MM.1S (cell line): ENCODE measurements at regions not wholly inside any gene's neighbourhood (a gene's known extent, or its start where the extent isn't known, plus 50 kb on each side); places are given as distances from the start of the nearest gene placed in this dataset.
"Not testable (repeated sequence)": the region's sequence is repeated elsewhere in the genome, so short reads cannot be mapped to it uniquely, and the experiment has no call there.

Source experiments
- DNase-seq: peaks from one replicate; pipeline ENCODE4 v3.0.0-alpha.2; 2015
- H2AFZ ChIP-seq: fragments of 300-600 bp; sonication (generic); 2 replicates; pipeline ENCODE4 v1.6.0; 2016; ENCODE audit warnings: antibody characterized with exemption, low read length
- H3F3A ChIP-seq: fragments of 300-600 bp; sonication (generic); 2 replicates; pipeline ENCODE4 v1.6.1; 2016; ENCODE audit warnings: mild to moderate bottlenecking, antibody characterized with exemption, low read length, moderate library complexity, mixed read lengths; ENCODE audit not compliant: insufficient read depth
- H3K27ac ChIP-seq: fragments of 300-600 bp; sonication (generic); 2 replicates; pipeline ENCODE4 v1.5.1; 2016; ENCODE audit warnings: mild to moderate bottlenecking, low read length
- H3K27me3 ChIP-seq: fragments of 300-600 bp; sonication (generic); replicated peaks from 2 replicates; pipeline ENCODE4 v1.6.0; 2016; ENCODE audit warnings: low read length; ENCODE audit not compliant: insufficient read depth
- H3K36me3 ChIP-seq: fragments of 300-600 bp; sonication (generic); replicated peaks from 2 replicates; pipeline ENCODE4 v1.6.1; 2016; ENCODE audit warnings: mild to moderate bottlenecking, low read length, mixed read lengths; ENCODE audit not compliant: insufficient read depth
- H3K4me1 ChIP-seq: fragments of 300-600 bp; sonication (generic); 2 replicates; pipeline ENCODE4 v1.6.1; 2016; ENCODE audit warnings: low read length, mixed read lengths
- H3K4me2 ChIP-seq: fragments of 300-600 bp; sonication (generic); 2 replicates; pipeline ENCODE4 v1.6.0; 2016; ENCODE audit warnings: low read depth, low read length
- H3K4me3 ChIP-seq: fragments of 300-600 bp; sonication (generic); 2 replicates; pipeline ENCODE4 v1.5.1; 2016; ENCODE audit warnings: low read length, mixed read lengths
- H3K79me2 ChIP-seq: fragments of 300-600 bp; sonication (generic); 2 replicates; pipeline ENCODE4 v1.6.1; 2016; ENCODE audit warnings: mixed run types, low read length, mixed read lengths
- H3K9ac ChIP-seq: fragments of 300-600 bp; sonication (generic); 2 replicates; pipeline ENCODE4 v1.6.1; 2016; ENCODE audit warnings: low read length, mixed read lengths
- H3K9me2 ChIP-seq: fragments of 300-600 bp; sonication (generic); replicated peaks from 2 replicates; pipeline ENCODE4 v1.6.1; 2016; ENCODE audit warnings: mild to moderate bottlenecking, low read length, mixed read lengths; ENCODE audit not compliant: insufficient read depth
- H3K9me3 ChIP-seq: fragments of 300-600 bp; sonication (generic); replicated peaks from 2 replicates; pipeline ENCODE4 v1.6.1; 2016; ENCODE audit warnings: mild to moderate bottlenecking, low read length, mixed read lengths; ENCODE audit not compliant: insufficient read depth
- H4K20me1 ChIP-seq: fragments of 300-600 bp; sonication (generic); 2 replicates; pipeline ENCODE4 v1.6.1; 2016; ENCODE audit warnings: mild to moderate bottlenecking, low read length, moderate library complexity, mixed read lengths; ENCODE audit not compliant: insufficient read depth
- EZH2 ChIP-seq: fragments of 300-600 bp; sonication (generic); optimal IDR thresholded peaks from 2 replicates; pipeline ENCODE3; 2017; ENCODE audit warnings: low read depth, mild to moderate bottlenecking, antibody characterized with exemption, low read length, mixed read lengths
- EZH2phosphoT487 ChIP-seq: fragments of 300-600 bp; sonication (generic); IDR thresholded peaks from 2 replicates; pipeline ENCODE4 v1.6.1; 2018; ENCODE audit warnings: antibody characterized with exemption, low read length
- TF ChIP-seq, protein P1 (sequence below): fragments of 300-600 bp; sonication (generic); IDR thresholded peaks from 2 replicates; pipeline ENCODE4 v1.5.1; 2016; ENCODE audit warnings: antibody characterized with exemption, low read length, mixed read lengths

DNA sequence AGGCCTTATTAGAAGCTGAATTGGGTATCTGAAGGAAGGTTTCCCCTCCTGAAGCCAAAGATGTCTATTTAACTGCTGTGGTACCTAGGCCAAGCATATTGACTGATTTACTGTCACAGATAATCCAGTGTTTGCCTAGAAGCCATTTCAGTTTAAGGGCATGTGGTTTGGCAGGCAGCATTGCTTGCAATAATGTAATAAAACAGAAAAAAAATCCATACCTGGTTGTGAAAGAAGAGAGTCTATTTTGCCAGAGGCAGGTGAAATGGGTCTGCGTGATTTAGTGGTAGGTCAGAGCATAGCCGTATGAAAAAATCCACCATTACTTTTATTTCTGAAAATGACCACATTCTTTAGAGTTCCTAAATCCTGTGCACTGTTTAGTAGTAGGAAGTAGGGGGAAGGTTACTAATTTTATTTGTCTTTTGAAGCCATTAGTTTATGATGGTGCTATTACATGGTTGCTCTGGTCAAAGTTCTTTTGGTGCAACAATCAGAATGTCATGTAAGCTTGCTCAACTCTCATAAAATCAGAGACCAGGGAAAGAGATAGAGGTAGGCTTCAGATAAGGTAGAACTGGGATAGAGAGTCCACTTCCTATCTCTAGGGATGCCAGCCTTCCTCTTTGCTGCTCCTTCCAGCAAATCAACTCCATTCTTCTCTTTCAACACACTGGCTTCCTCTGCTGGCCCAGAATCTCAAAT is 343.4 kb downstream of the GPD2 start:
- no peaks in the 10 kb centered on the region for H3F3A ChIP-seq
- no peaks in the 10 kb centered on the region for H4K20me1 ChIP-seq
- no peaks in the 10 kb centered on the region for H3K36me3 ChIP-seq
- no peaks in the 10 kb centered on the region for H3K9me3 ChIP-seq
- no peaks in the 10 kb centered on the region for H3K27me3 ChIP-seq
- TF ChIP-seq EZH2: no peak
- no peak overlapping the region for H3K4me2 ChIP-seq
- DNase-seq: no peak
- H3K27ac ChIP-seq: no peak overlapping the region
- no peaks in the 10 kb centered on the region for H3K9me2 ChIP-seq
- H3K4me1 ChIP-seq: no peaks in the 10 kb centered on the region
- H3K4me3 ChIP-seq: no peak overlapping the region
- no peaks in the 10 kb centered on the region for H3K79me2 ChIP-seq
- H3K9ac ChIP-seq: no peak overlapping the region
- H2AFZ ChIP-seq: no peak overlapping the region

DNA sequence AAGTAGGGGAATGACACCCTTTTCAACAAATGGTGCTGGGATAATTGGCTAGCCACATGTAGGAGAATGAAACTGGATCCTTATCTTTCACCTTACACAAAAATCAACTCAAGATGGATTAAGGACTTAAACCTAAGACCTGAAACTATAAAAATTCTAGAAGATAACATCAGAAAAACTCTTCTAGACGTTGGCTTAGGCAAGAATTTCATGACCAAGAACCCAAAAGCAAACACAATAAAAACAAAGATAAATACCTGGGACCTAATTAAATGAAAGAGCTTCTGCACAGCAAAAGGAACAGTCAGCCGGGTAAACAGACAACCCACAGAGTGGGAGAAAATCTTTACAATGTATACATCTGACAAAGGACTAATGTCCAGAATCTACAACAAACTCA is 345.5 kb downstream of the GPD2 start:
- not testable (repeated sequence) for H3K27me3 ChIP-seq, H2AFZ ChIP-seq, H3K4me3 ChIP-seq, H4K20me1 ChIP-seq, H3K4me2 ChIP-seq, H3K79me2 ChIP-seq, H3K9me3 ChIP-seq, DNase-seq, H3F3A ChIP-seq, H3K9ac ChIP-seq, H3K36me3 ChIP-seq, H3K4me1 ChIP-seq, H3K9me2 ChIP-seq, H3K27ac ChIP-seq

DNA sequence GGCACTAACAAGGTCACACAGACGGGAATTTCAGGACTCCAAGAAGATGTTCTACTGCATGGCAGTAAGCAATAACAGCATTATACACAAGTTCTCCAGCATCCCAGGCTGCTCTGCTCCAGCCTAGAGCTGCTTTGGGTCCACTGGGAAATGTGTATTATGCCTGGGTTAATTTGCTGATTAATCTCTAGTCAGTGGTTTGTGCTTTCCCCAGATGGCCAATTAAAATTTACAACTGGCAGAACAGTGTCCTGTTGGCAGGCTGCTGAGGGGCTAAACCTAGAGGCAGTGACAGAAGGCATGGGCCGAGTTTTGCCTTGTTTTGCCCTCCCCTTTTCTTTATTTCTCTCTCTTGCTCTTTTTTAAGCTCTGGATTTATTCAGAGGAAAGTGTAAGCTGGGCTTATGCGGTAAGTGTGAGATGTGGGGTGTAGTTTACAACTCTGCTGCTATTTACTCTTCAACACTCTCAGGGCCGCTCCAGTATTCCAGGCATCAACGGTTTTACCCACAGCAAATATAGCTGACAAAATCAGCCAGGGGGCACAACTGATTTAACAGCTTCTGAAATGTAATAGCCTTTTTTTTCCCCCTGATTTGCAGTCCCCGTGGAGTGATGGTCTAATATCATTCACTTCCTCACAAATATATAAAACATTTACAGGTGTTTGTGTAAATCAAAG is 348.0 kb downstream of the GPD2 start:
- H3K4me1 ChIP-seq: no peaks in the 10 kb centered on the region
- no peaks in the 10 kb centered on the region for H3F3A ChIP-seq
- no peak overlapping the region for H3K27ac ChIP-seq
- no peaks in the 10 kb centered on the region for H3K9me2 ChIP-seq
- no peaks in the 10 kb centered on the region for H3K9me3 ChIP-seq
- TF ChIP-seq EZH2 (no peak), EZH2phosphoT487 (no peak)
- TF ChIP-seq, protein P1, sequence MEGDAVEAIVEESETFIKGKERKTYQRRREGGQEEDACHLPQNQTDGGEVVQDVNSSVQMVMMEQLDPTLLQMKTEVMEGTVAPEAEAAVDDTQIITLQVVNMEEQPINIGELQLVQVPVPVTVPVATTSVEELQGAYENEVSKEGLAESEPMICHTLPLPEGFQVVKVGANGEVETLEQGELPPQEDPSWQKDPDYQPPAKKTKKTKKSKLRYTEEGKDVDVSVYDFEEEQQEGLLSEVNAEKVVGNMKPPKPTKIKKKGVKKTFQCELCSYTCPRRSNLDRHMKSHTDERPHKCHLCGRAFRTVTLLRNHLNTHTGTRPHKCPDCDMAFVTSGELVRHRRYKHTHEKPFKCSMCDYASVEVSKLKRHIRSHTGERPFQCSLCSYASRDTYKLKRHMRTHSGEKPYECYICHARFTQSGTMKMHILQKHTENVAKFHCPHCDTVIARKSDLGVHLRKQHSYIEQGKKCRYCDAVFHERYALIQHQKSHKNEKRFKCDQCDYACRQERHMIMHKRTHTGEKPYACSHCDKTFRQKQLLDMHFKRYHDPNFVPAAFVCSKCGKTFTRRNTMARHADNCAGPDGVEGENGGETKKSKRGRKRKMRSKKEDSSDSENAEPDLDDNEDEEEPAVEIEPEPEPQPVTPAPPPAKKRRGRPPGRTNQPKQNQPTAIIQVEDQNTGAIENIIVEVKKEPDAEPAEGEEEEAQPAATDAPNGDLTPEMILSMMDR: no peak
- no peaks in the 10 kb centered on the region for H4K20me1 ChIP-seq
- H3K79me2 ChIP-seq: no peaks in the 10 kb centered on the region
- no peak overlapping the region for H3K4me3 ChIP-seq
- no peak overlapping the region for H2AFZ ChIP-seq
- H3K4me2 ChIP-seq: no peak overlapping the region
- DNase-seq: no peak
- H3K36me3 ChIP-seq: no peaks in the 10 kb centered on the region
- H3K27me3 ChIP-seq: no peaks in the 10 kb centered on the region
- no peak overlapping the region for H3K9ac ChIP-seq

DNA sequence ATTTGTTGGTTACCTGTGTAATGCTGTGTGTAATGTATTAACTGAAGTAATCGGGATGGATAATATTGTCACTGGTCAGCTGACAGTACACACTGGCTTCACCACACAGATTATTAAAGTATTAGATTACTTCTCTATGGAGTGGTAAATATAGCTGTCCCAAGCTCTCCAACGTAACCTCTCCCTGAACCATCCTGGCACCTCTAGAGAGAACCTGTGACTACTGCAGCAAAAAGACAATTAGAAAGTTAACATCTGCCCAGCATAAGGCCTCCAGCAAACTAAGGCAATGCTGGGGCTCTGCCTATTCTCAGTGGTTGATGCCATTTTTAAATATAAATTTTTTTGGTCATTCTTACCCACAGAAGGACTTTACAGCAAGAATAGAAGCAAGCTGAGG is 351.3 kb downstream of the GPD2 start:
- Histone ChIP-seq H3K9me2 (no peaks in the 10 kb centered on the region), H3K4me3 (no peak overlapping the region), H3K4me1 (no peaks in the 10 kb centered on the region), H4K20me1 (no peaks in the 10 kb centered on the region), H3K36me3 (no peaks in the 10 kb centered on the region), H3K9ac (no peak overlapping the region), H3K27ac (no peak overlapping the region), H2AFZ (no peak overlapping the region), H3F3A (no peaks in the 10 kb centered on the region), H3K79me2 (no peaks in the 10 kb centered on the region), H3K4me2 (no peak overlapping the region), H3K9me3 (no peaks in the 10 kb centered on the region), H3K27me3 (no peaks in the 10 kb centered on the region)
- TF ChIP-seq, protein P1: no peak
- TF ChIP-seq EZH2 (no peak), EZH2phosphoT487 (no peak)
- peak; percentile 31 for DNase-seq
